NCI-H82 treated with DMSO at 0.1 percent for 48 hours (cell line): ENCODE measurements at regions not wholly inside any gene's neighbourhood (a gene's known extent, or its start where the extent isn't known, plus 50 kb on each side); places are given as distances from the start of the nearest gene placed in this dataset.

ENCODE experiments used
- DNase-seq: peaks from one replicate; lab custom pipeline; 2025; ENCODE audit not compliant: unreplicated experiment; lab: John Stamatoyannopoulos, UW

DNA sequence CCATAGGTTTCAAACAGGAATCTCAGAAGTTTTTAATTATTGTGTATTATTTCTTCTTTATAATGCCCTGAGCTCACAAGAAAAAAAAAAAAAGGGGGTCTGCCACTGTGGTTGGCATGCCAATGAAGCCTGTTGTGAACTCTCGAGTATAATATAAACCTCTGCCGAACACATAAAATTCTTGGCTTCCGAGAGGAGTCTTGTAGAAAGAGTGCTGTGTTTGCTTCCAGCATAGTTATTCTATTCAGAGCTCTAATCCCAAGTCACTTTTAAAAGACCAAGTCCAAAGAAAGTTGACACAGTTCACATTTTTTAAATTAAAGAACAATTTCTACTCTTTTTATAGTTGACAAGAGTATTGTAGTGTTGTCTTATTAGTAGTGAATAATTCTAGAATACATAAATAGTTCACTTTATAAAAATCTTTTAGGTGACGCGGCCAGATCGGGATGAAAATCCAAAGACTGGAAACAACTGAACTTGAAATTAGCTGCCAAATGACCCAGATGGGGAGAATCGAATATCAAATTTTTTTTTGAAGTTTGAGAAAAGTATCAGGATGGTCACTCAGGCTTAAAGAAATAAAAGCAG, 293.2 kb downstream of the DUSP10 start:
- DNase-seq, result no peak

DNA sequence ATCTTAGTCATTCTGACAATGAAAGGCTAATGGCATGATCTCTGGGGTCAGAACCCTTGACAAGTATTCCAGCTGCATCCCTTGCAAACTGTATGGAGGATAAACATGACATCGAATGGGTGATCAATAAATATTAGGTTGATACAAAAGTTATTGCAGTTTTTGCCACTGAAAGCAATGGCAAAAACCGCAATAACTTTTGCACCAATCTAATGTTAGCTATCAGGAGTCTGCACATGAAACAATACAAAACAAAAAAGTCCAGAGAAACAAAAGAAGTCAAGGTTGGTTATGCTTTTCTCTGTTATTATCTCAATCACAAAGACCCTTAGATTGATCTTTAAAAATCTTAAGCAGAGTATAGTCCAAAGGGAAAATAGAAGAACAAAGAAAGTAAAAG, 292.7 kb downstream of the DUSP10 start:
- no peak for DNase-seq

DNA sequence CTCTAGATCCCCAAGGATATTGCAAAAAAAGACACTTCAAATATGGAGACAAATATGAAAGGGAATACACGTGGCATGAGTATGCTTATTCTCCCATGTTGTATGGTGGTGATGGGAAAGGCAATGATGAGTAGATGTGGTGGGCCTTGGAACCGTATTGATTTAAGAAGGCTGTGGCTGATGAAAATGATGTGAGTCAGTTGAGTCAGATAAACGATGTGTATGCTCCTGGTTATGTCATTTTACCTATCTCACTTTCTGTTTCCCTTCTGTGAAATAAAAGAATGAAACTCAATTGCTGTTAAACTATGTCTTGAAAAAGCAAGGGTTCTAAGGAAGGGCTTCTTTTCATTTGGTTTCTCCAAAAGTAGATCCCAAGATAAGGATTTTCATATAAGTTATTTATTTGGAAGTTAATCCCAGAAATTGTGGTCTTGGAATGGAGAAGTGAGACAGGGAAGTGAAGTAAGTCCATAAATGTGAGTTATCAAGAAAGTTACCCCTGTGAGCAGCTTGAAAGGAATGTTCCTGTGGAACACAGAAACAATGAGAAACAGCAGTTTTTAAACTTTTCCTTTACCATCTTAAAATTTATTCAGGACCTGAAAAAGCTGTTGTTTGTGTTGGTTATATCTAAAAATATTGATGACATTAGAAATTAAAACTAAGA, 292.0 kb downstream of the DUSP10 start:
- no peak for DNase-seq

DNA sequence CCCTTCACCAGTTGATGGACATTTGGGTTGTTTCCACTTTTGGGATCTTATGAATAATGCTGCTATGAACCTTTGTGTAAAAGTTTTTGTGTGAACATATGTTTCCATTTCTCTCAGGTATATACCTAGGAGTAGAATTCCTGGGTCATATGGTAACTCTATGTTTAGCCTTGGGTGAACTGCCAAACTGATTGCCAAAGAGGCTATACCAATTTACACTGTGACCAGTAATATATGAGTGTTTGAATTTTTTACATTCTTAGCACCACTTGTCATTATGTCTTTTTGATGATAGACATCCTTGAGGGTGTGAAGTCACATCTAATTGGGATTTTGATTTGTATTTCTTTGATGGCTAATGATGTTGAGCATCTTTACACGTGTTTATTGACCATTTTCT, 290.1 kb downstream of the DUSP10 start:
- no peak for DNase-seq

DNA sequence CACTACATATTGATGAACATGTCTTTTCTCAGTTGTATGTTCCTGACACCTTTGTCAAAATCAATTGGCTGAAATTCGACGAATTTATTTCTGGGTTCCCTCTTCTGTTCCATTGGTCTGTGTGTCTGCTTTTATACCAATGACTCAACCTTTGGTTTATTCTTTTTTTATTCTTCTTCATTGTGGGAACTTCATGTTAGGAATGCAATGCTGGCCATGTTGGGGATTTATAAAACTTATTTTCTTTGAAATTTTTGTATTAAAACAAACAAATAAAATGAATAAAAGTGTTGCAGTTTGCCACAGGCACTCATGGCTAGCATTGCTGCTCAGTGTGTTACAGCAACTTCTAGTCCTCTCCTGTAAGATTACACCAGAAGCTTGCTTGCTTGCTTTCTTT, 287.8 kb downstream of the DUSP10 start:
- no peak for DNase-seq

DNA sequence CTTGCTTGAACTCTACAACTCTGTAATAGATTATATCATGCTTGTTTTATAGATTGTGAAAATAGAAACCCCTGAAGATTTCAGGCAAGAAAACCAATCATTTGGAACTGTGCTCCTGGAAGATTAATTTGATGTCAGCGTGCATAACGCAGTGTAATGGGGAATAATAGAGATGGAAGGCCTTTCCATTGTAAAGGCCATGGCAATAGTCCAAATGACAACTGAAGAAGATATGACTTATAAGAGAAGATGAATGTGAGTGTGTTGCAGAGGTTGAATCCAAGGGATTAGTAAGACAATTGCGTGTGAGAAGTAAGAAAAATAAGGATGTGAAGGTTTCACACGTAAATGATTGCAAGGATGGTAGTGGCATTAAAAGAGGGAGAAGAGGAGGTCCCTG, 285.0 kb downstream of the DUSP10 start:
- DNase-seq, result no peak

DNA sequence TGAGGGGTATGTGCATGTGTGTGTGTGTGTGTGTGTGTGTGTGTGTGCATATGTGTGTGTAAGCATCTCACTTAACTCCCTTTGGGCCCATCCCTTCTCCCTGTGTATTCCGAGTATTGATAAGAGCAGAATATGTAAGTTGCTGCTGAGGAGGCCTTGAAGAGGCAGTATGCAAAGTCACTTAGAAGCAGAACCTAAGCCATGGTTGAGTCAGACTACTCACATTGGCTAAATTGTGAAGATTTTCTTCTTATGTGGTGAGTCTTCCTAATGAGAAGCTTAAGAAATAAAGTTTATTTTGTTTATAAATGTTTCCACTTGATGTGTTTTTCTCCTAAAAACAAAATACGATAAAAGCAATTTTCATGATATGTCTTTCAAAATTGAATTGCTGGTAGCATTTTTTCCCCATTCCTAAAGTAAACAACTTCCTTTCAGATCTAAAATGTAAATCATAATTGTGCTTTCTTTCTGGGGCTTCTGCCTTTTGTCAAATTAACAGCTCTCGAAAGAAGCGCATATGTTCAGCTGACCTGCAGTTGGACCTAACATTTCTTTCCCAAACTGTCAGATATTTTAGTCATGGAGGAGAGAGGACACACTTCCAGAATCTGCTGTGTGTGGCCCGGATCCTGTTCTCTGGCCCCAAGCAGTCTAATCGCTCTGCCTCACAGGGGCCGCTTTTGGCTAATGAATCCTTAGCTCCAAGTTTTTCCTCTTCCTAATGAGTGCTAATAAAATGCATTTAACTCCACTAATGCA, 284.0 kb downstream of the DUSP10 start:
- no peak for DNase-seq

DNA sequence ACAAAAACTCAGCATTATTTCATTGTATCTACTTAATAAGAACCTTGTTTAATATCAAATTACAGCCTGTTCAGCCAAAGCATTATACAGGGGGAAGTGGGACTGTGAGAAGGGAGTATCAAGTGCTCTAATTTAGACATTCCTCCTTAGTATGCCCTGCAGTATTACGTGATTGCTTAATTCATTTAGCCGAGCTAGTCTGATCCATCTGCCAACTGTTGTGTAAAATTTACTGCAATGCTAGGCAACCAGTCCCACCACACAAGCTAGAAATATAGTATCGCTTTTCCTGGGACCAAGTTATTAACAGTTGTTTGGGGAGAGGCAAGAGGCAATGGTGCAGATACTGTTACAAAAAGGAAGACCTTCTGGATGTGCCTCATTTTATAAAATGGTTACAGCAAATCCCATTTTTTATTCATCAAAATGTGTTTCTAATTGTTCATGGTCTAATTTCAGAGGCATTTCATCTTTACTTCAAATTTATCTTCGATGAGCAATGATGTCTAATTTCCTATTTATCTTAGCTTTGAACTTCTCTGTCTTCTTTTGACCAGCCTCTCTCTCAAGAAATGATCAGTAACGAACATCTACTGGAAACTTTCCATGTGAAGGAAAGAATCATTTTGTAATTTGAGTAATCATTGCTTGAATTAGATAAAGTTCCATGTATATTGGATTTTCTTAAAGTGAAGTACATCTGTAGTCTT, 283.3 kb downstream of the DUSP10 start:
- DNase-seq, result peak; percentile 75

DNA sequence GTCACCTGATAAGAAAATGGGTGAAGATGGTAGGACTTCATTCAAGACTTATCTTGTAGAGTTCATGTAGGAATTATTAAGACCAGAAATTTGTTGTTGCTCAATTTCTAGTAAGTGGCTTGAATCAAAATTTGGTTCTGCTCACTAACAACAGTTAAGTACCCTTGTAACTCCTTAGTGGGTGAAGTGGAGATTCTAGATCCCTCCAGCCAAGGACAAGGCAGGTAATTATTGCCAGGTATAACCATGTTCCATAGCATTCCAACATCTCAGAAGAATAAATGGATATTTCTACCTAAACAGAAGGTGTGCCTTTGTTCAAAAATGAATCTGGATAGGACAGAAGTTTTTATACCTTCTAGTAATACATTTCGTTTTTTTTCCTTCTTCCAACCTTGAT, 282.3 kb downstream of the DUSP10 start:
- no peak for DNase-seq

DNA sequence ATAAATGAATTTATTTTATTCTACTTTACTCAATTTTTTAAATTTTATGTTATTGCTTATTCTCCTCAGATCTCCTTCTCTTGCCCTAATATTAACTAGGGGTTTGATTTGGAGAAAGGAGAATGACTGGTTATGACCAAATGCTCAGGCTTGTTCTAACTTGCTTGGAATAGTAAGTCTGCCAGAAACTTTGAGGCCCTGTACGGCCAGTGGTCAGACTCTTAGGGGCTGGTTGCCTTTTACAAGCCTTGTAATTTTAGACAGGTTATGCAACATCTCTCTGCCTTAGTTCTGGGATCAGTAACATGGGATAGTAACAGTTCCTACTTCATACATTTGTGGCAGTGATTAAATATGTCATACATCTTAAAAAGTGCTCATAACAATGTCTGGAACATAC, 279.5 kb downstream of the DUSP10 start:
- DNase-seq, result no peak

DNA sequence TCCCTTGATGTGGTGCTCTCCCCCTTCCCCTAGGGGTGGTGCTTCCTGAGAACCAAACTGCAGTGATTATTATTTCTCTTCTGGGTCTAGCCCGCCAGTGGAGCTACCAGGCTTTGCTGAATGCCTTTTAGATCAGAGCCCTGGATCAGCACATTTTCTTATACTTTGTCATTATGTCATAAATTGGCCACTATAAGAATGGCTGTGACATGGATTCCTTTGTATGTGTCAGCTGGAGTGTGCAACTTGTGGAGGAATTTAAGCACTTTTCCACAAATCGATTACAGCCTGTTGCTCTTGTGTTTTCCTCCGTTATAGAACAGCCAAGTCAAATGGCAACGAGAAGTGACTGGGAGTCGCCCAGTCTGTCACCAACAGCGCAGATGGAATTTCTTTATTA, 273.3 kb downstream of the DUSP10 start:
- DNase-seq, result no peak

DNA sequence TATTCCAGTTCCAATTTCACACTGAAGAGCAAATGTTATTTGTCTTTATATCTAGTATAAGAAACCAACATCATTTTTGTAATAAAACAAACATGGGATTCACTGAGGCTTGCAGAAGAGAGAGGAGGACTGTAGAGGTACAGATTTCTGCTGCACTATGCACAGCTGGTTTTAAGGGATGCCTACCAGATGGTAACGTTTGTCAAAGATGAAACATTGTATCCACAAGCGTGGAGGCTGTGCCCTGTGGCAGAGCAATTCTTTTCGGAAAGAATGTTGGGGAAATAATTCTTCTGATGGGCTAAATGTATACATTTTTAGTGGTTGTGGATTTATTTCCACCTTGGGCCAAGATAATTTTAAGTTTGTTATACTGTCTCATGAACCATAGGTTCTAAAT, 272.4 kb downstream of the DUSP10 start:
- DNase-seq, result no peak

DNA sequence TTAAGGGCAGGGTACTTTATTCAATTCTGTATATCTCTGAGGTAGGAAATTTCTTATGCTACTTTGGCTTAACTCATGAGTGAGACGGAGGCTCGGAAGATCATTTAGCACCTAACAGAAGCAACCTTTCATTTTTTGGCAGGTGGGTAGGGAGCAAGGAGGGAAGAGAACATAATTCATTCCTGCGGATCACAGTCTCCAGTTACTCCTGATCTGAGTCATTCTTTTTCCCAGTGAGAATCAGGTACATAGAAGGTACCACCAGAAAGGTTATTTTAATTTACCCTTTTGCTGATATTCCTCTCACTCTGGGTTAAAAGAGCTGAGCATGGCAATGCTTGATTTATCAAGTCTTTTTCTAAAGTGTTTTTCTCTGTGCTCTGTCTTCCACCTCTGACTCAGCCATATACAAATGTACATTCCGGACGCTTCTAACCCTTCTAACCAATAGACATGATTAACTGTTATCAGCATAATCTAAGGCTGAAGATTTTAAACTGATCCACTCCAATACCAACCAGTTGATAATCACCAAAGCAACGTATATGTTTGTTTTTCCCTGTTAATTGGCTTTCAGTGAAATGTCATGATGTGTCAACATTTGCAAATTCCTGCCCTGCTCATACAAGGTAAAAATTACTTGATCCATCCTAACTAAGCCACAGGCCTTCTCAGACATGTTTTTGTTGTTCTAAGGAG, 271.7 kb downstream of the DUSP10 start:
- no peak for DNase-seq

DNA sequence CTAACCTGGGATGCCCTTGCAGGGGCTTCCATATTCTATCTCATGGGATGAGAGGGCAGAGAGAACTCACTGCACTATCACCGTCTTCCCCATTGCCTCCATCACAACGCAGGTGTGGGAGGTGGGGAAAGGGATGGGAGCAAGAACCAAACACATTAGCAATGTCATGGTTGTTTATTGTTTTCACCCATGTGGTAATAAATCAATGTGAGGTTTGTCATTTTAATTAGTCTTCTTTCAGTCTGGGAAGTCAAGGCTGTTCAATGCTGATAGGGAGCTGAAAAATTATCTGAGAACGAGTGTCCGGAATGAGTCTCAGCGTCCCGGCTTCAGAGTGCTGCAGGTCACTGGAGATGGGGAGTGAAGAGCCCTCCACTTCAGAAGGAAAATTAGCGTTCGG, 268.5 kb downstream of the DUSP10 start:
- no peak for DNase-seq

DNA sequence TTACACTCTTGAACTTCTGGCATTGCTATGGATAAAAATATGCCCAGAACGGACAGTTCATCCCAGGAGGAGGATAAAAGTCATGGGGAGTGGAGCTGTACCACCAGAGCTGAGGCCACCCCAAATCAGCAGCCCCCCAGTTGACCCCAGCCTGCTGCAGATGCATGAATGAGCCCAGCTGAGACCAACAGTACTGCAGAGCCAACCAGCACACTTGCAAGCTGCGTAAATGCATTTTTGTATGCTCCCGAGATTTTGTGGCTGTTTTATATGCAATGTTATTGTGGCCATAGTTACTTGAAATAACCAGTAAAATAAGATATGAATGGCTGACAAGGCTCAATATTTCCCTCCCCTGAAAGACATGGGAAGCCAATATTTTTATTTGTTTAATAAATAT, 264.6 kb downstream of the DUSP10 start:
- DNase-seq, result no peak

DNA sequence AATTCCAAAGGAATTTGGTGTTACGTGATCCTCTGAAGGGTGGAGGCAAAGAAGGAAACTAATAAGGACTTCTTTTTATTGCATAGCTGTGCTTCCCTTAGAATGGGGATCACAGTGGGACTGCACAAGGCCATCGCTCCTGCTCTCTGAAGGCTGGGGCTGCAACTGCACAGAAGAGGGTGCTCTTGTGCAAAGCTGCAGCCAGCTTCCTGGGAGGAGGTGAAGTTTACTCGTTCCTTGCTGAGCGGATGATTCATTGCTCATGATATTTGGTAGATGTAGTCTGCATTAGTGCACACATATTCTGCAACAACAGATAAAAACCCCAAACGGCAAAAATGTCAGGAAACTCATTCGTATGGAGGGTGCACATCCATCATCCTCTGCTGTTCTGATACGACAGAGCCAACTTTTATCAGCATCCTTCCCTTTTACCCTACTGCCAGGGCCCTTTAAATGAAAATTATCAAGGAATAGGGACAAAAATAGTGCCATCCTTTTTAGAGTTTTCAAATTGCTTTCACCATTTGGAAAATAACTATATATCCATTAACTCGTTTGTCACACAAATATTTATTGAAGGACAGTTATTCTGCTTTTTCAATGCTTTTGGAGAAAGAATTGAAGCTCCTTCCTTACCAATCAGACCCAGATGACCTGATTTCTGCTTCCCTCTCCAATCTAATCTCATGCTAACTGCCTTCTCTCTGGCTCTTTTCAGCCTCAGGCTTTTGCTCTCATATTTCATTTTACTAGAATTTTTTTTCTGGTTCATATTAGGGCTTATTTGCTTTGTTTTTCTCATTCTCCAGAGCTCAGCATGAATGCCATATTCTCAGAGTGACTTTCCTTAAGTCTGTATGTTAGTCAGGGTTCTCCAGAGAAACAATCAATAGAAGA, 263.6 kb downstream of the DUSP10 start:
- DNase-seq, result peak; percentile 42

DNA sequence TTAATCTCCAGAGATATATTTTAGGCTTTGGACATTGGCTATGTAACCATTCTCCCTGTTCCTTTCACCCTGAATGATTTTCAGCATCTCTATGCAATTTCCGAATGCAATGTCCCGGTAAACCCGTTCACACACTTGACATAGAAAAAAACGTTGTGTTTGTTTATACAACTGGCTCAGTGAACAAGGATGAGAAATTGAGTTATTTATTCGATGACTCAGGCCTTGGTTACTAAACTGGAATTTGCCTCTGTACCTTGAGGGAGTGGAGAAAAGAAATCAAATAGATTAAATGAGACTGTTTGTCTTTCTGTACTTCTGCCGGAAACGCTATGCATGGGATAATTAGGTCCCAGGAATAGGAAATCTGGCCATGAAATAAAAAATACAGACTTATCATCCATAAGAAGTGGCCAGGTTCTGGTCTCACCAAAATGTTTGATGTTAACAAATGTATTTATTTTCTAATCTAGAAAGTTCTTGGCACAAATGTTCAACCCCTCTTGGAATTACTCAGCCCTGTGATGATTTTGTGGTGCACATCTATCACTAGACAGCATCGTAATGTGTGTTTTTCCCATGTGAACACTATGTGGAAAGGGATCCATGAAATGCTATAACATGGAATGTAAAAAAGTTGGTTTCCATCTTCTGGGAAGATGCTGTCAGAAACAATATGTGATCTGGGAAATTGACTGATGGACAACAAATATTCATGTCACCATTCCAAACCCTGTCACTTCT, 253.9 kb downstream of the DUSP10 start:
- DNase-seq, result no peak

DNA sequence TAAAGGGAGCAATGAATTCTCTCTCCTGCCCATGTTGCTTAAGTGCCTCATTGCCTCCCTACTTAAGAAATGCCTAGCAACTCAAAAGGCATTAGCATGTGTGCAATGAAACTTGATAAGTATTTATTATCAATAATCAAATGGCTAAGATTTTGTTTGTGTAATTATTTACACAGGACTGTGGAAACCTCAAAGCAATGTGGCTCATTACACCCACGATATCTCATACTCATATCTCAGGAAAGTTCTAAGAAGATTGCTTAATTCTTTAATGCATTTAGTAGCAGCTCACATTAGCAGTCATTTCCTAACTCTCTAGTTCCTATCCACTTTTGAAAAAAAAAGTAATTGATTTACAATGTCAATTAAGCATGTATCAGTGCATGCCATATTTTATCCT, 253.3 kb downstream of the DUSP10 start:
- no peak for DNase-seq

DNA sequence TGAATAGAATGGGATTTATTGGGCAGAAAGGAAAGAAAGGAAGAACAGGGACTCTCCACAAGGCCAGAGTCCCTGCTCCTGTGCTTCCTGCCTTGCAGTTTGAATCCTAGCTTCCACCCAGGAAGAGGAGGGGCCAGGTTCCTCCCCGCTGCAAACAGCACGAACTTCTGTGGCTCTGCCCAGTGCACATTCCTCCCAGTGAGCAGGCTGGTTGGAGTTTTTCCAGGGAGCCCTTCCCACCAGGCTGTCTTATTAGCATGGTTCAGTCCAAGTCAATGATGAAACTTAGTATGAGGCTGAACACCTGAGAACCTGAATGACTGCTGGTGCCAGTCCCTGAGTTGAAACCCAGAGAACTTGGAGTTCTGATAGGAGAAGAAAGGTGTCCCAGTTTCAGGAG, 247.2 kb downstream of the DUSP10 start:
- DNase-seq, result no peak

DNA sequence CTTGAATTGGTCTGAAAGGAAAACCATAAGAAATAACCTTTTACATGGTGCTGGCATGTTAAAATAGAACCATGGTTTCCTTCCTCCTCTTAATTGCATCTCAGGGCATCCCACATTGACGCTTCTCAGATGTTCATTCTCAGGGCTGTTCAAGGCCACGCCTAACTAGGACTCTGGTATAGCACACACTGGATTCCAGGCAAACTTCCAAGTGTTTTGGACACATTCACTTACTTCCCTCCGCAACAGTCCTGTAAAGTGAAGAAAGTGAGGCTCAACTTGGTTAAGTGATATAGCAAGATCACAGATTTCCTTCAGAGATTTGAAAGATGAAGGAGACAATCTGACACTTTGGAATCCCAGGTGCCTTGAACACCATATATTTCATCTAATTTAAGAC, 244.8 kb downstream of the DUSP10 start:
- DNase-seq, result no peak
